BLaER1 treated with 17β-estradiol and CSF1 and Interleukin-3, amounts not matched to agents 10 nM and 100 nM (cell line): ENCODE measurements at regions not wholly inside any gene's neighbourhood (a gene's known extent, or its start where the extent isn't known, plus 50 kb on each side); places are given as distances from the start of the nearest gene placed in this dataset.
"Not testable (repeated sequence)": the region's sequence is repeated elsewhere in the genome, so short reads cannot be mapped to it uniquely, and the experiment has no call there.

Experiments used
- H3K27ac ChIP-seq, 11 experiments: shearing (Covaris generic); formaldehyde crosslinking; 2 replicates each; pipeline ENCODE4 v1.8.1; 2022
- H3K27me3 ChIP-seq, 11 experiments: shearing (Covaris generic); formaldehyde crosslinking; 2 replicates each; pipeline ENCODE4 v1.8.1; 2022
- H3K36me3 ChIP-seq, 11 experiments: shearing (Covaris generic); formaldehyde crosslinking; 2 replicates each; pipeline ENCODE4 v1.8.1; 2022
- H3K4me1 ChIP-seq, 10 experiments: shearing (Covaris generic); formaldehyde crosslinking; 2 replicates each; pipeline ENCODE4 v1.8.1; 2022
- H3K4me2 ChIP-seq, 11 experiments: shearing (Covaris generic); formaldehyde crosslinking; 2 replicates each; pipeline ENCODE4 v1.8.1; 2022
- H3K4me3 ChIP-seq, 10 experiments: shearing (Covaris generic); formaldehyde crosslinking; 2 replicates each; pipeline ENCODE4 v1.8.1; 2022
- H3K9ac ChIP-seq, 11 experiments: shearing (Covaris generic); formaldehyde crosslinking; 2 replicates each; pipeline ENCODE4 v1.8.1; 2022
- H3K9me3 ChIP-seq, 11 experiments: shearing (Covaris generic); formaldehyde crosslinking; replicated peaks in 1 of 11; 2 replicates each; pipeline ENCODE4 v1.8.1; 2022
- H4K20me1 ChIP-seq, 11 experiments: shearing (Covaris generic); formaldehyde crosslinking; 2 replicates each; pipeline ENCODE4 v1.8.1; 2022
- Cebpa-rat ChIP-seq, 11 experiments: shearing (Covaris generic); IDR thresholded peaks; 2 replicates each; pipeline ENCODE4 v1.8.1; 2022

- Histone ChIP-seq H3K4me2 (no peak overlapping the region), H3K36me3 (no peaks in the 10 kb centered on the region), H3K27me3 (no peaks in the 10 kb centered on the region), H3K9me3 (no peaks in the 10 kb centered on the region), H3K4me1 (no peaks in the 10 kb centered on the region), H4K20me1 (no peaks in the 10 kb centered on the region), H3K9ac (no peak overlapping the region), H3K27ac (no peak overlapping the region), H3K4me3 (no peak overlapping the region)
- no peak for TF ChIP-seq Cebpa-rat (IDR thresholded peaks at IDR 0.05)
These were observed 543.2 kb upstream of the API5 start for GRCh38 chr11:42768576-42768975.

- Histone ChIP-seq H3K4me1 (no peaks in the 10 kb centered on the region), H3K9ac (no peak overlapping the region), H4K20me1 (no peaks in the 10 kb centered on the region), H3K27me3 (no peaks in the 10 kb centered on the region), H3K9me3 (no peaks in the 10 kb centered on the region), H3K36me3 (no peaks in the 10 kb centered on the region), H3K4me3 (no peak overlapping the region), H3K4me2 (no peak overlapping the region), H3K27ac (no peak overlapping the region)
- TF ChIP-seq Cebpa-rat (IDR thresholded peaks at IDR 0.05) = no peak
These were observed 541.2 kb upstream of the API5 start for GRCh38 chr11:42770444-42771065.

GRCh38 chr11:42772886-42773285, 538.9 kb upstream of the API5 start:
- no peaks in the 10 kb centered on the region for H3K9me3 ChIP-seq
- H3K4me2 ChIP-seq = no peak overlapping the region; a peak in 1 of 22 replicates
- H3K27me3 ChIP-seq = no peaks in the 10 kb centered on the region
- H3K4me3 ChIP-seq = no peak overlapping the region
- no peak for TF ChIP-seq Cebpa-rat (IDR thresholded peaks at IDR 0.05)
- no peaks in the 10 kb centered on the region for H4K20me1 ChIP-seq
- no peak overlapping the region for H3K27ac ChIP-seq
- H3K9ac ChIP-seq = no peak overlapping the region
- H3K36me3 ChIP-seq = no peaks in the 10 kb centered on the region
- no peaks in the 10 kb centered on the region for H3K4me1 ChIP-seq

GRCh38 chr11:42773729-42774128, 538.1 kb upstream of the API5 start:
- no peak overlapping the region for H3K4me3 ChIP-seq
- no peaks in the 10 kb centered on the region for H3K9me3 ChIP-seq

GRCh38 chr11:42774567-42774966, 537.2 kb upstream of the API5 start:
- H3K27me3 ChIP-seq = no peaks in the 10 kb centered on the region
- H3K9me3 ChIP-seq = no peaks in the 10 kb centered on the region
- no peak overlapping the region for H3K4me3 ChIP-seq
- H3K36me3 ChIP-seq = no peaks in the 10 kb centered on the region
- no peak overlapping the region for H3K27ac ChIP-seq
- H3K9ac ChIP-seq = no peak overlapping the region
- H3K4me1 ChIP-seq = no peaks in the 10 kb centered on the region
- no peaks in the 10 kb centered on the region for H4K20me1 ChIP-seq
- no peak for TF ChIP-seq Cebpa-rat (IDR thresholded peaks at IDR 0.05)
- no peak overlapping the region for H3K4me2 ChIP-seq

More at GRCh38 chr11:42773729-42774128, 538.1 kb upstream of the API5 start:
- Histone ChIP-seq H3K4me2 (no peak overlapping the region), H4K20me1 (no peaks in the 10 kb centered on the region), H3K36me3 (no peaks in the 10 kb centered on the region), H3K27me3 (no peaks in the 10 kb centered on the region), H3K4me1 (no peaks in the 10 kb centered on the region), H3K9ac (no peak overlapping the region), H3K27ac (no peak overlapping the region)
- no peak for TF ChIP-seq Cebpa-rat (IDR thresholded peaks at IDR 0.05)

- H4K20me1 ChIP-seq = no peaks in the 10 kb centered on the region
- no peaks in the 10 kb centered on the region for H3K9me3 ChIP-seq
- no peaks in the 10 kb centered on the region for H3K27me3 ChIP-seq
- no peak overlapping the region for H3K4me2 ChIP-seq
- no peak overlapping the region for H3K9ac ChIP-seq
- no peak overlapping the region for H3K27ac ChIP-seq
- TF ChIP-seq Cebpa-rat (IDR thresholded peaks at IDR 0.05) = no peak
- H3K36me3 ChIP-seq = no peaks in the 10 kb centered on the region
- H3K4me1 ChIP-seq = no peaks in the 10 kb centered on the region
- no peak overlapping the region for H3K4me3 ChIP-seq
These were observed 534.0 kb upstream of the API5 start for GRCh38 chr11:42777776-42778175.

- Histone ChIP-seq H3K4me3 (no peak overlapping the region), H3K36me3 (no peaks in the 10 kb centered on the region), H3K9me3 (no peaks in the 10 kb centered on the region), H4K20me1 (no peaks in the 10 kb centered on the region), H3K4me2 (no peak overlapping the region), H3K27ac (no peak overlapping the region), H3K4me1 (no peaks in the 10 kb centered on the region), H3K9ac (no peak overlapping the region), H3K27me3 (no peaks in the 10 kb centered on the region)
- TF ChIP-seq Cebpa-rat (IDR thresholded peaks at IDR 0.05) = no peak
These were observed 533.6 kb upstream of the API5 start for GRCh38 chr11:42778193-42778592.

GRCh38 chr11:42779555-42779954, 532.2 kb upstream of the API5 start:
- H3K4me1 ChIP-seq = no peaks in the 10 kb centered on the region
- no peak overlapping the region for H3K27ac ChIP-seq
- no peak for TF ChIP-seq Cebpa-rat (IDR thresholded peaks at IDR 0.05)
- H3K9me3 ChIP-seq = no peaks in the 10 kb centered on the region
- no peak overlapping the region for H3K4me3 ChIP-seq
- no peaks in the 10 kb centered on the region for H4K20me1 ChIP-seq
- H3K4me2 ChIP-seq = no peak overlapping the region
- no peak overlapping the region for H3K9ac ChIP-seq
- H3K27me3 ChIP-seq = no peaks in the 10 kb centered on the region
- no peaks in the 10 kb centered on the region for H3K36me3 ChIP-seq

GRCh38 chr11:42786981-42787380, 524.8 kb upstream of the API5 start:
- no peaks in the 10 kb centered on the region for H3K4me1 ChIP-seq
- TF ChIP-seq Cebpa-rat (IDR thresholded peaks at IDR 0.05) = no peak
- no peaks in the 10 kb centered on the region for H4K20me1 ChIP-seq
- H3K27me3 ChIP-seq = no peaks in the 10 kb centered on the region
- no peak overlapping the region for H3K9ac ChIP-seq
- H3K27ac ChIP-seq = no peak overlapping the region
- H3K9me3 ChIP-seq = peaks cover 0 to 5% (median 0%) of the 10 kb centered on the region in 11 experiments; a peak in 2 of 22 replicates
- H3K4me3 ChIP-seq = no peak overlapping the region
- no peaks in the 10 kb centered on the region for H3K36me3 ChIP-seq
- H3K4me2 ChIP-seq = no peak overlapping the region

- H3K9me3 ChIP-seq = peaks cover 5 to 25% (median 12%) of the 10 kb centered on the region in 11 experiments; a peak in 19 of 22 replicates
- H3K9ac ChIP-seq, H3K4me3 ChIP-seq, H4K20me1 ChIP-seq, H3K4me2 ChIP-seq, H3K27me3 ChIP-seq, H3K4me1 ChIP-seq, H3K36me3 ChIP-seq, H3K27ac ChIP-seq: not testable (repeated sequence)
These were observed 516.3 kb upstream of the API5 start for GRCh38 chr11:42795483-42795882.
